ENCODE measurements at regions not wholly inside any gene's neighbourhood (a gene's known extent, or its start where the extent isn't known, plus 50 kb on each side); places are given as distances from the start of the nearest gene placed in this dataset.

- no peak for TF ChIP-seq POLR2AphosphoS5 (IDR thresholded peaks at IDR 0.05; ENCODE audit: low read depth, low read length)
- no peak for TF ChIP-seq PAX5 (IDR thresholded peaks at IDR 0.05; ENCODE audit: insufficient read depth, low read length, severe bottlenecking)
- no peak for TF ChIP-seq POLR2A (IDR thresholded peaks at IDR 0.05; ENCODE audit: low read depth, low read length)
- TF ChIP-seq TAF1 (IDR thresholded peaks at IDR 0.05; ENCODE audit: low read depth, low read length): no peak
These were observed 700.9 kb downstream of the TMEM182 start for GRCh38 chr2:103462712-103463111.

Data from GM12891 (cell line).